ENCODE measurements at regions not wholly inside any gene's neighbourhood (a gene's known extent, or its start where the extent isn't known, plus 50 kb on each side); places are given as distances from the start of the nearest gene placed in this dataset.
A peak's percentile ranks its signal among the peaks of the same experiment; 100 is the strongest.
"Not testable (repeated sequence)": the region's sequence is repeated elsewhere in the genome, so short reads cannot be mapped to it uniquely, and the experiment has no call there.

- no peak overlapping the region for H3K4me3 ChIP-seq (ENCODE audit: low read depth, low read length)
- no peak for TF ChIP-seq CTCF (IDR thresholded peaks at IDR 0.05; ENCODE audit: control insufficient read depth, extremely low read depth, insufficient read depth)
- no peak for DNase-seq (ENCODE audit: low read depth)
These were observed 927.0 kb downstream of the SLC16A7 start for GRCh38 chr12:60522684-60523400.

GRCh38 chr12:60529261-60529660, 933.4 kb downstream of the SLC16A7 start:
- no peak for DNase-seq (ENCODE audit: low read depth)
- H3K4me3 ChIP-seq (ENCODE audit: low read depth, low read length), result no peak overlapping the region
- no peak for TF ChIP-seq CTCF (IDR thresholded peaks at IDR 0.05; ENCODE audit: control insufficient read depth, extremely low read depth, insufficient read depth)

GRCh38 chr12:60529723-60530122, 933.9 kb downstream of the SLC16A7 start:
- no peak overlapping the region for H3K4me3 ChIP-seq (ENCODE audit: low read depth, low read length)
- no peak for DNase-seq (ENCODE audit: low read depth)
- no peak for TF ChIP-seq CTCF (IDR thresholded peaks at IDR 0.05; ENCODE audit: control insufficient read depth, extremely low read depth, insufficient read depth)

- no peak for DNase-seq (ENCODE audit: low read depth)
- H3K4me3 ChIP-seq (ENCODE audit: low read depth, low read length), result no peak overlapping the region
- no peak for TF ChIP-seq CTCF (IDR thresholded peaks at IDR 0.05; ENCODE audit: control insufficient read depth, extremely low read depth, insufficient read depth)
These were observed 939.5 kb downstream of the SLC16A7 start for GRCh38 chr12:60535363-60535762.

GRCh38 chr12:60539592-60539991, 943.8 kb downstream of the SLC16A7 start:
- H3K4me3 ChIP-seq (ENCODE audit: low read depth, low read length), result no peak overlapping the region
- DNase-seq (ENCODE audit: low read depth), result no peak
- no peak for TF ChIP-seq CTCF (IDR thresholded peaks at IDR 0.05; ENCODE audit: control insufficient read depth, extremely low read depth, insufficient read depth)

- no peak overlapping the region for H3K4me3 ChIP-seq (ENCODE audit: low read depth, low read length)
- no peak for TF ChIP-seq CTCF (IDR thresholded peaks at IDR 0.05; ENCODE audit: control insufficient read depth, extremely low read depth, insufficient read depth)
These were observed 973.1 kb downstream of the SLC16A7 start for GRCh38 chr12:60568914-60569313.

GRCh38 chr12:60577607-60578006, 981.8 kb downstream of the SLC16A7 start:
- no peak for TF ChIP-seq CTCF (IDR thresholded peaks at IDR 0.05; ENCODE audit: control insufficient read depth, extremely low read depth, insufficient read depth)
- no peak for DNase-seq (ENCODE audit: low read depth)
- no peak overlapping the region for H3K4me3 ChIP-seq (ENCODE audit: low read depth, low read length)

More at GRCh38 chr12:60568914-60569313, 973.1 kb downstream of the SLC16A7 start:
- DNase-seq (ENCODE audit: low read depth), result peak; percentile 60

GRCh38 chr12:60587664-60588063, 991.8 kb downstream of the SLC16A7 start:
- H3K4me3 ChIP-seq (ENCODE audit: low read depth, low read length); DNase-seq (ENCODE audit: low read depth): not testable (repeated sequence)
